HG03378 (cell line): ENCODE measurements at regions not wholly inside any gene's neighbourhood (a gene's known extent, or its start where the extent isn't known, plus 50 kb on each side); places are given as distances from the start of the nearest gene placed in this dataset.

Experiments used
- ATAC-seq: cut with Tn5 transposase; IDR thresholded peaks from one replicate; pipeline ENCODE4 v1.9.1; 2021; ENCODE audit warnings: mild to moderate bottlenecking, moderate library complexity; ENCODE audit not compliant: unreplicated experiment

- no peak for ATAC-seq
Measured at GRCh38 chr2:236740506-236740905, 170.9 kb downstream of the ACKR3 start.

- ATAC-seq, result no peak
Measured at GRCh38 chr2:236743039-236743920, 173.7 kb downstream of the ACKR3 start.

- ATAC-seq, result no peak
Measured at GRCh38 chr2:236743921-236744280, 174.3 kb downstream of the ACKR3 start.

GRCh38 chr2:236744281-236744705, 174.7 kb downstream of the ACKR3 start:
- no peak for ATAC-seq

GRCh38 chr2:236744716-236745115, 175.1 kb downstream of the ACKR3 start:
- ATAC-seq, result no peak

- ATAC-seq, result no peak
Measured at GRCh38 chr2:236745420-236746210, 176.0 kb downstream of the ACKR3 start.

- no peak for ATAC-seq
Measured at GRCh38 chr2:236746833-236747232, 177.2 kb downstream of the ACKR3 start.

GRCh38 chr2:236747426-236747825, 177.8 kb downstream of the ACKR3 start:
- no peak for ATAC-seq

GRCh38 chr2:236747925-236748324, 178.3 kb downstream of the ACKR3 start:
- no peak for ATAC-seq

- ATAC-seq, result no peak
Measured at GRCh38 chr2:236748385-236748784, 178.8 kb downstream of the ACKR3 start.

- ATAC-seq, result no peak
Measured at GRCh38 chr2:236748801-236749200, 179.2 kb downstream of the ACKR3 start.

- no peak for ATAC-seq
Measured at GRCh38 chr2:236749346-236749745, 179.7 kb downstream of the ACKR3 start.

GRCh38 chr2:236752096-236752495, 182.5 kb downstream of the ACKR3 start:
- no peak for ATAC-seq

GRCh38 chr2:236753606-236754270, 184.1 kb downstream of the ACKR3 start:
- ATAC-seq, result no peak

- no peak for ATAC-seq
Measured at GRCh38 chr2:236754271-236754944, 184.8 kb downstream of the ACKR3 start.

- ATAC-seq, result no peak
Measured at GRCh38 chr2:236755278-236755840, 185.7 kb downstream of the ACKR3 start.

GRCh38 chr2:236758406-236758805, 188.8 kb downstream of the ACKR3 start:
- no peak for ATAC-seq

GRCh38 chr2:236760246-236760645, 190.6 kb downstream of the ACKR3 start:
- ATAC-seq, result no peak

- no peak for ATAC-seq
Measured at GRCh38 chr2:236761358-236761757, 191.7 kb downstream of the ACKR3 start.

- ATAC-seq, result no peak
Measured at GRCh38 chr2:236762628-236763027, 193.0 kb downstream of the ACKR3 start.

GRCh38 chr2:236763857-236764256, 194.2 kb downstream of the ACKR3 start:
- ATAC-seq, result no peak
